Spleen (tissue), 7 donors: ENCODE measurements at regions not wholly inside any gene's neighbourhood (a gene's known extent, or its start where the extent isn't known, plus 50 kb on each side); places are given as distances from the start of the nearest gene placed in this dataset.

Experiments
- CTCF ChIP-seq, 11 experiments: fragments of 200-600 bp in 7 of 11; fragments of 450-650 bp in 4 of 11; sonication (generic) in 4 of 11; IDR thresholded peaks in 8 of 11; conservative IDR thresholded peaks in 3 of 11; 1 replicate in 7 of 11; 2 replicates in 4 of 11; pipeline versions ENCODE4 v1.4.0 to v1.8.0; 2016 to 2021; ENCODE audit warnings: antibody characterized with exemption in 11 of 11, inconsistent platforms in 4 of 11, mild to moderate bottlenecking in 1 of 11
- POLR2A ChIP-seq, 3 donors: fragments of 450-650 bp; IDR thresholded peaks; one replicate each; pipeline ENCODE4 v1.5.1; 2017; ENCODE audit warnings: antibody characterized with exemption in 3 of 3, mild to moderate bottlenecking in 1 of 3
- POLR2AphosphoS5 ChIP-seq, 3 donors: sonication (generic); formaldehyde crosslinking; IDR thresholded peaks; one replicate each; pipeline ENCODE4 v1.5.1; 2017; ENCODE audit warnings: antibody characterized with exemption in 3 of 3
- donor health status: DM: no; HTN: no; CAD: no; lungs with moderate emphysema.
- donor health status: DM: no; HTN: no; CAD: no.
- donor health status: DM: no; HTN: no; CAD: no.

DNA sequence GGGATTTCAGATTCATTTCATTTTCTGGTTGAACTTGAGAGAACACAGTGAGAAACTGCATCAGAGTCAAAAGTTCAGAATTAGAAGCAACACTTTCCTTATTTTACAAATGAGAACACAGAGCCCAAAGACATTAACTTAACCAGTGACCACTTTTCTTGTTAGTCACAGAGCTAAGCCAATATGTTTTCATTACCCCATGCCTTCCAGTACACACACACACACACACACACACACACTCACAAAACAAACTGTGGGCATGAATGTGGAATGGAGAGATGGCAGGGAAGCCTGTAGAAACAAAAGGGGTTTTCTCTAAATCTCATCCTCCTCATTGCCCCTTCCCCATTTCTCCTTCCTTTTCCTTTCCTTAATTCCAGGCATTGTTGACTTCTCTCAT lies 267.4 kb upstream of the GADL1 start:
- no peak for TF ChIP-seq CTCF (IDR thresholded peaks at IDR 0.05 in 8 of 11, conservative IDR thresholded peaks at IDR 0.05 in 3 of 11)
- no peak for TF ChIP-seq POLR2A (IDR thresholded peaks at IDR 0.05)
- TF ChIP-seq POLR2AphosphoS5 (IDR thresholded peaks at IDR 0.05): no peak
